ENCODE measurements at regions not wholly inside any gene's neighbourhood (a gene's known extent, or its start where the extent isn't known, plus 50 kb on each side); places are given as distances from the start of the nearest gene placed in this dataset.

- H3K79me2 ChIP-seq (ENCODE audit: insufficient read depth, low read depth, low read length): no peaks in the 10 kb centered on the region
- ChIA-PET POLR2A (interaction anchor here (0.6 kb wide), 1 partner anchor 987 kb away, joined by 3 read pairs; no protein-coding TSS in a partner anchor), CTCF (ENCODE audit: unreplicated experiment) (no interaction called here)
- H3K36me3 ChIP-seq (ENCODE audit: insufficient read depth, low read length): no peaks in the 10 kb centered on the region
- no peak overlapping the region for H3K4me3 ChIP-seq (ENCODE audit: low read depth, low read length, poor library complexity, severe bottlenecking)
- no peak for DNase-seq (ENCODE audit: low spot score)
- no peaks in the 10 kb centered on the region for H4K20me1 ChIP-seq (ENCODE audit: insufficient read depth, low read length)
- H3K4me1 ChIP-seq (ENCODE audit: insufficient read depth, low read length, poor library complexity, severe bottlenecking): no peaks in the 10 kb centered on the region
- TF ChIP-seq CTCF (conservative IDR thresholded peaks at IDR 0.05; ENCODE audit: low read length) (no peak), EZH2phosphoT487 (IDR thresholded peaks at IDR 0.05; ENCODE audit: borderline replicate concordance, low read depth, low read length) (no peak)
- no peak overlapping the region for H3K27ac ChIP-seq (ENCODE audit: low read depth, low read length, poor library complexity, severe bottlenecking)
- no peaks in the 10 kb centered on the region for H3K9me3 ChIP-seq (ENCODE audit: low read length)
- no peak overlapping the region for H3K4me2 ChIP-seq (ENCODE audit: low read length)
- intact Hi-C loops (cut with micrococcal nuclease; ENCODE audit: unreplicated experiment): no loop called here
- BruUV-seq (replicated peaks): no TSS peak
- H3K9me2 ChIP-seq (ENCODE audit: insufficient read depth, low read length): no peaks in the 10 kb centered on the region
- no peak overlapping the region for H2AFZ ChIP-seq (ENCODE audit: low read length)
These were observed 92.1 kb upstream of the TAF11L2 start for GRCh38 chr5:17405976-17406375.

- Histone ChIP-seq H3K27ac (ENCODE audit: low read depth, low read length, poor library complexity, severe bottlenecking) (no peak overlapping the region), H3K36me3 (ENCODE audit: insufficient read depth, low read length) (no peaks in the 10 kb centered on the region), H3K4me2 (ENCODE audit: low read length) (no peak overlapping the region), H4K20me1 (ENCODE audit: insufficient read depth, low read length) (no peaks in the 10 kb centered on the region), H3K79me2 (ENCODE audit: insufficient read depth, low read depth, low read length) (no peaks in the 10 kb centered on the region), H3K9me2 (ENCODE audit: insufficient read depth, low read length) (no peaks in the 10 kb centered on the region), H3K4me1 (ENCODE audit: insufficient read depth, low read length, poor library complexity, severe bottlenecking) (no peaks in the 10 kb centered on the region), H2AFZ (ENCODE audit: low read length) (no peak overlapping the region), H3K9me3 (ENCODE audit: low read length) (no peaks in the 10 kb centered on the region), H3K4me3 (ENCODE audit: low read depth, low read length, poor library complexity, severe bottlenecking) (no peak overlapping the region)
- POLR2A ChIA-PET: no interaction called here
- no TSS peak for BruUV-seq (replicated peaks)
- TF ChIP-seq CTCF (conservative IDR thresholded peaks at IDR 0.05; ENCODE audit: low read length) (no peak), EZH2phosphoT487 (IDR thresholded peaks at IDR 0.05; ENCODE audit: borderline replicate concordance, low read depth, low read length) (no peak)
- intact Hi-C loops (cut with micrococcal nuclease; ENCODE audit: unreplicated experiment): no loop called here
- CTCF ChIA-PET (ENCODE audit: unreplicated experiment): no interaction called here
- DNase-seq (ENCODE audit: low spot score): no peak
These were observed 91.6 kb upstream of the TAF11L2 start for GRCh38 chr5:17406423-17406838.

GRCh38 chr5:17411436-17412402, 86.3 kb upstream of the TAF11L2 start:
- H3K4me1 ChIP-seq (ENCODE audit: insufficient read depth, low read length, poor library complexity, severe bottlenecking): peaks cover 13% of the 10 kb centered on the region
- intact Hi-C loops (cut with micrococcal nuclease; ENCODE audit: unreplicated experiment): no loop called here

More at GRCh38 chr5:17411436-17412402, 86.3 kb upstream of the TAF11L2 start:
- no peak for DNase-seq (ENCODE audit: low spot score)
- Histone ChIP-seq H3K36me3 (ENCODE audit: insufficient read depth, low read length) (no peaks in the 10 kb centered on the region), H3K4me3 (ENCODE audit: low read depth, low read length, poor library complexity, severe bottlenecking) (no peak overlapping the region), H3K4me2 (ENCODE audit: low read length) (no peak overlapping the region), H2AFZ (ENCODE audit: low read length) (no peak overlapping the region), H3K79me2 (ENCODE audit: insufficient read depth, low read depth, low read length) (no peaks in the 10 kb centered on the region), H3K9me3 (ENCODE audit: low read length) (no peaks in the 10 kb centered on the region), H3K9me2 (ENCODE audit: insufficient read depth, low read length) (no peaks in the 10 kb centered on the region), H3K27ac (ENCODE audit: low read depth, low read length, poor library complexity, severe bottlenecking) (no peak overlapping the region), H4K20me1 (ENCODE audit: insufficient read depth, low read length) (no peaks in the 10 kb centered on the region)
- TF ChIP-seq CTCF (conservative IDR thresholded peaks at IDR 0.05; ENCODE audit: low read length) (no peak), EZH2phosphoT487 (IDR thresholded peaks at IDR 0.05; ENCODE audit: borderline replicate concordance, low read depth, low read length) (no peak)
- BruUV-seq (replicated peaks): no TSS peak
- ChIA-PET CTCF (ENCODE audit: unreplicated experiment) (no interaction called here), POLR2A (interaction anchor here (0.6 to 1.0 kb wide), 3 partner anchors 13 to 435 kb away, joined by 3 to 5 read pairs (median 3); no protein-coding TSS in a partner anchor)
